OCI-LY3 (cell line): ENCODE measurements at regions not wholly inside any gene's neighbourhood (a gene's known extent, or its start where the extent isn't known, plus 50 kb on each side); places are given as distances from the start of the nearest gene placed in this dataset.

Source experiments
- H2AFZ ChIP-seq: fragments of 200-600, 300-600 bp; shearing (Covaris generic); 2 replicates; pipeline ENCODE4 v1.6.0; 2014; ENCODE audit warnings: antibody characterized with exemption, low read depth, low read length
- H3K27ac ChIP-seq: fragments of 200-600, 300-600 bp; sonication (generic); 2 replicates; pipeline ENCODE4 v1.5.1; 2014; ENCODE audit warnings: mild to moderate bottlenecking, low read length, moderate library complexity, mixed read lengths
- H3K27me3 ChIP-seq: fragments of 200-600, 300-600 bp; sonication (generic); 2 replicates; pipeline ENCODE4 v1.6.1; 2014; ENCODE audit warnings: low read depth, low read length, mixed read lengths
- H3K36me3 ChIP-seq: fragments of 200-600, 300-600 bp; sonication (generic); replicated peaks from 2 replicates; pipeline ENCODE3; 2014; ENCODE audit warnings: low read depth, low read length, mixed read lengths
- H3K4me1 ChIP-seq: fragments of 300-600, 200-600 bp; sonication (generic); 2 replicates; pipeline ENCODE4 v1.6.1; 2014; ENCODE audit warnings: low read length, mixed read lengths
- H3K4me2 ChIP-seq: fragments of 200-600, 300-600 bp; sonication (generic); 2 replicates; pipeline ENCODE4 v1.6.1; 2014; ENCODE audit warnings: low read length, mixed read lengths
- H3K4me3 ChIP-seq: fragments of 300-600, 200-600 bp; sonication (generic); 2 replicates; pipeline ENCODE4 v1.5.1; 2014; ENCODE audit warnings: antibody characterized with exemption, mild to moderate bottlenecking, low read length, moderate library complexity
- H3K79me2 ChIP-seq: fragments of 300-600, 200-600 bp; shearing (Covaris generic); 2 replicates; pipeline ENCODE4 v1.6.1; 2014; ENCODE audit warnings: mild to moderate bottlenecking, low read length, mixed read lengths
- H3K9ac ChIP-seq: fragments of 300-600, 200-600 bp; shearing (Covaris generic); 2 replicates; pipeline ENCODE4 v1.6.0; 2014; ENCODE audit warnings: mild to moderate bottlenecking, low read length, moderate library complexity
- H3K9me3 ChIP-seq: fragments of 200-600, 300-600 bp; shearing (Covaris generic); 2 replicates; pipeline ENCODE4 v1.6.1; 2014; ENCODE audit warnings: low read length, mixed read lengths; ENCODE audit not compliant: insufficient read depth
- H4K20me1 ChIP-seq: fragments of 200-600, 300-600 bp; sonication (generic); 2 replicates; pipeline ENCODE4 v1.6.1; 2016; ENCODE audit warnings: low read length, mixed read lengths; ENCODE audit not compliant: insufficient read depth
- CTCF ChIP-seq: fragments of 200-600, 300-600 bp; sonication (generic); IDR thresholded peaks from 2 replicates; pipeline ENCODE4 v1.5.1; 2014; ENCODE audit warnings: antibody characterized with exemption, low read length, low read depth
- EZH2phosphoT487 ChIP-seq: fragments of 200-600 bp; shearing (Covaris generic); IDR thresholded peaks from 2 replicates; pipeline ENCODE4 v1.6.1; 2018; ENCODE audit warnings: antibody characterized with exemption, mixed run types, low read depth

- Histone ChIP-seq H3K9ac (no peak overlapping the region), H2AFZ (no peak overlapping the region), H3K27me3 (no peaks in the 10 kb centered on the region), H3K79me2 (no peaks in the 10 kb centered on the region), H3K36me3 (no peaks in the 10 kb centered on the region), H3K4me1 (peaks cover 7% of the 10 kb centered on the region), H3K4me2 (no peak overlapping the region), H3K4me3 (no peak overlapping the region), H3K27ac (no peak overlapping the region), H4K20me1 (no peaks in the 10 kb centered on the region), H3K9me3 (no peaks in the 10 kb centered on the region)
- TF ChIP-seq CTCF, result no peak
- no peak for TF ChIP-seq EZH2phosphoT487
Measured at GRCh38 chr4:141569141-141569540, 67.2 kb upstream of the IL15 start.

DNA sequence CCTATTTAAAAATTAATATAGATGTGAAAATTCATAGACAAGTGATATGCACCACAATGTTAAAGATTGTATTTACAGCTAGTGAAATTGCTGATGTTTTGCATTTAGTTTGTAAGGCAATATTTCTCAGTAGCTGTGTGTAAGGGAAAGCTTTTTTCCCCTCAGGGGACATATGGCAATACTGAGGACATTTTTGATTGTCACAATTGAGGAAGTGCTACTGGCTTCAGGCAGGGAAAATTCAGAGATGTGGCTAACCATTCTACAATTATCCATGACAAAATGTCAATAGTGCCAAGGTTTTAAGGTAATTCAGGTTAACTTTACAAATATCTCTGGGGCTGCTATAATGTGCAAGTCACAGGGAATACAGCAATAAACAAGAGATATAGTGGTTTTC lies 66.1 kb upstream of the IL15 start:
- Histone ChIP-seq H3K36me3 (no peaks in the 10 kb centered on the region), H3K27me3 (no peaks in the 10 kb centered on the region), H3K9me3 (no peaks in the 10 kb centered on the region), H4K20me1 (no peaks in the 10 kb centered on the region), H3K4me3 (no peak overlapping the region), H3K79me2 (no peaks in the 10 kb centered on the region), H3K4me1 (peaks cover 8% of the 10 kb centered on the region), H3K27ac (no peak overlapping the region), H3K4me2 (no peak overlapping the region), H2AFZ (no peak overlapping the region), H3K9ac (no peak overlapping the region)
- no peak for TF ChIP-seq CTCF
- TF ChIP-seq EZH2phosphoT487, result no peak

GRCh38 chr4:141571362-141571761 lies 65.0 kb upstream of the IL15 start:
- H3K27ac ChIP-seq, result no peak overlapping the region

DNA sequence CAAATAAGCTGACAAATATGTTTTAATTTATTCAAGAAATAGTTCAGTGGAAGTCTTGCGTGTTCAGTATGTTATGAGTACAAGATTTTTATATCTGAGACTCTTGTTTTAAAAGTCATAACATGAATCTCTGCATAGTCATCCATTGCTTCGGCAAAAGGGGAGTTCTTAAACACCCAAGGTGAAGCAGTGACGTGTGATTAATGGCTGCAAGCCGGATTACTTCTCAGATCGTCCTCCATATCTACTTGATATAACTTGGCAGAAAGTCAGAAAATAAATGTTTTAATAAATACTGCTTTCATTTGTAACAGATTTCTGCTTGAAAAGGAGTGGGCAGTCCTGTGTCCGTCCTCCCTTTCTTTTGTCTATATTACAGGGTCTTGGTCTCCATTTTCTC lies 64.6 kb upstream of the IL15 start:
- TF ChIP-seq CTCF, result no peak
- no peak for TF ChIP-seq EZH2phosphoT487

More at GRCh38 chr4:141571362-141571761, 65.0 kb upstream of the IL15 start:
- Histone ChIP-seq H3K4me1 (peaks cover 8% of the 10 kb centered on the region), H3K9me3 (no peaks in the 10 kb centered on the region), H3K4me3 (no peak overlapping the region), H3K9ac (no peak overlapping the region), H2AFZ (no peak overlapping the region), H4K20me1 (no peaks in the 10 kb centered on the region), H3K27me3 (no peaks in the 10 kb centered on the region), H3K36me3 (no peaks in the 10 kb centered on the region), H3K4me2 (no peak overlapping the region), H3K79me2 (no peaks in the 10 kb centered on the region)
- TF ChIP-seq CTCF (no peak), EZH2phosphoT487 (no peak)

More for the DNA sequence above, 64.6 kb upstream of the IL15 start:
- Histone ChIP-seq H2AFZ (no peak overlapping the region), H3K4me1 (peaks cover 8% of the 10 kb centered on the region), H3K79me2 (no peaks in the 10 kb centered on the region), H4K20me1 (no peaks in the 10 kb centered on the region), H3K9me3 (no peaks in the 10 kb centered on the region), H3K27me3 (no peaks in the 10 kb centered on the region), H3K36me3 (no peaks in the 10 kb centered on the region), H3K27ac (no peak overlapping the region), H3K4me3 (no peak overlapping the region), H3K4me2 (no peak overlapping the region), H3K9ac (no peak overlapping the region)
